Peyer's patch (tissue), 4 donors: ENCODE measurements at regions not wholly inside any gene's neighbourhood (a gene's known extent, or its start where the extent isn't known, plus 50 kb on each side); places are given as distances from the start of the nearest gene placed in this dataset.

Experiments
- DNase-seq, 3 donors: peaks; one replicate each; pipeline ENCODE4 v3.0.0-alpha.2; 2017 to 2019
- H3K27ac ChIP-seq, 4 donors: fragments of 200-600 bp; sonication (generic); one replicate each; pipeline ENCODE4 v1.5.1; 2016 to 2019
- H3K27me3 ChIP-seq, 2 donors: fragments of 200-600 bp; sonication (generic); one replicate each; pipeline ENCODE4 v1.5.1; 2019
- H3K36me3 ChIP-seq, 3 donors: fragments of 200-600 bp; sonication (generic); one replicate each; pipeline ENCODE4 v1.5.1; 2016 to 2019
- H3K4me1 ChIP-seq, 4 donors: fragments of 200-600 bp; sonication (generic); one replicate each; pipeline ENCODE4 v1.5.1; 2016 to 2019
- H3K4me3 ChIP-seq, 4 donors: fragments of 200-600 bp; sonication (generic); 1 replicate in 3 of 4; 2 replicates in 1 of 4; pipeline ENCODE4 v1.5.1; 2016 to 2019; ENCODE audit warnings: mild to moderate bottlenecking in 1 of 4
- H3K9me3 ChIP-seq, 4 donors: fragments of 200-600 bp; sonication (generic); one replicate each; pipeline ENCODE4 v1.5.1; 2016 to 2019; ENCODE audit warnings: mild to moderate bottlenecking in 1 of 4
- CTCF ChIP-seq, 6 experiments: fragments of 450-650 bp in 4 of 6; fragments of 200-600 bp in 2 of 6; sonication (generic) in 1 of 6; IDR thresholded peaks; one replicate each; pipeline ENCODE4 v1.5.1; 2017 to 2019; ENCODE audit warnings: antibody characterized with exemption in 6 of 6, mild to moderate bottlenecking in 3 of 6, moderate library complexity in 1 of 6
- POLR2A ChIP-seq, 2 donors: fragments of 450-650 bp; IDR thresholded peaks; one replicate each; pipeline ENCODE4 v1.5.1; 2017; ENCODE audit warnings: antibody characterized with exemption in 2 of 2, mild to moderate bottlenecking in 2 of 2, moderate library complexity in 2 of 2

- H3K9me3 ChIP-seq: no peaks in the 10 kb centered on the region
- H3K27me3 ChIP-seq: no peaks in the 10 kb centered on the region
- no peaks in the 10 kb centered on the region for H3K36me3 ChIP-seq
- H3K27ac ChIP-seq: no peak overlapping the region
- H3K4me3 ChIP-seq: no peak overlapping the region
- H3K4me1 ChIP-seq: no peaks in the 10 kb centered on the region
- no peak for DNase-seq
- TF ChIP-seq POLR2A (IDR thresholded peaks at IDR 0.05) (no peak), CTCF (IDR thresholded peaks at IDR 0.05) (no peak)
These were observed 70.7 kb downstream of the BBS10 start for GRCh38 chr12:76277480-76277879.

DNA sequence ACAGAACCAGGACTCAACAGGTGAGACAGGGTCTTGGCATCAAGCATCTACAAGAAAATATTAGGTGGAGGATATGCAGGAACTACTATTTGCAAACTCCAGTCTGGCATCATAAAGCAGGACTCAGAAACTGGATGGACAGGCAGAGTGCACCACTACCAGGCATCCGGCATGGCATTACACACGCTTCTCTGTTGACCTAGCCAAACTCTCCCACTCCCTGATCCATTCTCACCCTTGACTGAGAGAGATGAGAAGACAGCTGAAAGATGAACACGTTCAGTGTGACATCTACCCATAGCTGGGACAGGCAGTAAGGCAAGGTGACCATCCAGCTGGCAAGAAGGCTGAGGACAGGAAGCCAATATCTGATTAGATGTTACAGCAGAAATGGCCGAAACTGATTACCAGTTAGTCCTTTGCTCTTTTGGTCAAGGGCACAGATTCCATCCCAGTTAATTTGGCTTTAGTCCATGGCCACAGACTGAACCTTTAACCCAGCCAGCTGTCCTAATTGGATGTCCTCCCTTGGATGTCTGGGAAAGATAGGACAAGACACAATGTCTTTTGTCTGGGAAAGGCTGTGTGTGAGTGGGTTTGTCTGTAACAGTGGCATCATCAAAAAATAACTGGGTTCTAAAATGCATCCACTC is 71.6 kb downstream of the BBS10 start:
- Histone ChIP-seq H3K4me1 (no peaks in the 10 kb centered on the region), H3K9me3 (no peaks in the 10 kb centered on the region), H3K36me3 (no peaks in the 10 kb centered on the region), H3K27ac (no peak overlapping the region), H3K27me3 (no peaks in the 10 kb centered on the region), H3K4me3 (no peak overlapping the region)
- TF ChIP-seq CTCF (IDR thresholded peaks at IDR 0.05): no peak
- no peak for DNase-seq

- DNase-seq: no peak
- H3K9me3 ChIP-seq: no peaks in the 10 kb centered on the region
- H3K27me3 ChIP-seq: no peaks in the 10 kb centered on the region
- TF ChIP-seq CTCF (IDR thresholded peaks at IDR 0.05) (no peak), POLR2A (IDR thresholded peaks at IDR 0.05) (no peak)
- H3K4me3 ChIP-seq: no peak overlapping the region
- no peak overlapping the region for H3K27ac ChIP-seq
- H3K36me3 ChIP-seq: no peaks in the 10 kb centered on the region
- H3K4me1 ChIP-seq: no peaks in the 10 kb centered on the region
These were observed 72.6 kb downstream of the BBS10 start for GRCh38 chr12:76275511-76276093.

- DNase-seq: no peak
- no peak overlapping the region for H3K4me3 ChIP-seq
- H3K4me1 ChIP-seq: no peaks in the 10 kb centered on the region
- H3K36me3 ChIP-seq: no peaks in the 10 kb centered on the region
- no peak for TF ChIP-seq CTCF (IDR thresholded peaks at IDR 0.05)
- TF ChIP-seq POLR2A (IDR thresholded peaks at IDR 0.05): no peak
- no peaks in the 10 kb centered on the region for H3K9me3 ChIP-seq
- H3K27ac ChIP-seq: no peak overlapping the region
- no peaks in the 10 kb centered on the region for H3K27me3 ChIP-seq
These were observed 73.7 kb downstream of the BBS10 start for GRCh38 chr12:76274420-76275083.

DNA sequence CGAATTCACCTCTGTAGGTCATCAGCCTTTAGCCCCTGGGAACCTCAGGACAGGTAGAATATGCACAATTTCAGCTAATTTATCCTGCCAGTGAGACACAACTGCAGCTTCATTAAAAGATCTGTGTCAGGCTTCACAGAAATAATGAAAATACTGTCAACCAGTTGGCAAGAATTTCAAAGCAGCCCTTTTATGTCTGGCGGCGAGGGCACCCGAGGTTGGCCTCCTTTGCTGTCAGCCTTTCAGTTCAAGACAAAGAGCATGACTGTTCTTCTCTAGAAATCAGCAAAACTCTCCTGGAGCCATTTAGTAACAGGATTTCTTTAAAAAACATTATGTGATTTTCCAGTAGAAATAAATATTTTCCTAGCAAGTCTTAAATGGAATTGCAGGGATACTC is 75.9 kb downstream of the BBS10 start:
- Histone ChIP-seq H3K27ac (no peak overlapping the region), H3K4me1 (no peaks in the 10 kb centered on the region), H3K27me3 (no peaks in the 10 kb centered on the region), H3K4me3 (no peak overlapping the region), H3K9me3 (no peaks in the 10 kb centered on the region), H3K36me3 (no peaks in the 10 kb centered on the region)
- TF ChIP-seq POLR2A (IDR thresholded peaks at IDR 0.05): no peak
- DNase-seq: no peak

DNA sequence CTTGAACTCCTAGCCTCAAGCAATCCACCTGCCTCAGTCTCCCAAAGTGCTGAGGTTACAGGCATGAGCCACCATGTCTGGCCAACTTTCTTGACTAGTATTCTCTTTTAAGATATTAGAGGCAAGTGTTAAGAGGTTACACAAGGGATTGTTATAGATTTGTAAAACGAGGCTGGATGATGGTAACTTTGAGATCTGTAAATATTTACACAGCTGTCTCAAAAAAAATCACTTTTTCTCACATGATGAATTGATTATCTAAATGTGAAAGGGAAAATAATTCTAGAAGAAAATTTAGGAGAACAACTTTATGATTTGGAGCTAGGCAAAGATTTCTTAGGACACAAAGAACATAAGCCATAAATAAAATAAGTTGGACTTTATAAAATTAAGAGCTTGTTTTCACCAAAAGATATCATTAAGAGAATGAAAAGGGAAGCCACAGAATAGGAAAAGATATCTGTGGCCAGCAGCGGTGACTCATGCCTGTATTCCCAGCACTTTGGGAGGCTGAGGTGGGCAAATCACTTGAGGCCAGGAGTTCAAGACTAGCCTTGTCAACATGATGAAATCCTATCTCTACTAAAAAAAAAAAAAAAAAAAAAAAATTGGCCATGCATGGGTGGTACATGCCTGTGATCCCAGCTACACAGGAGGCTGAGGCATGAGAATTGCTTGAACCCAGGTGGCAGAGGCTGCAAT is 77.4 kb downstream of the BBS10 start:
- TF ChIP-seq POLR2A (IDR thresholded peaks at IDR 0.05) (no peak), CTCF (IDR thresholded peaks at IDR 0.05) (no peak)
- Histone ChIP-seq H3K27ac (no peak overlapping the region), H3K4me3 (no peak overlapping the region), H3K36me3 (no peaks in the 10 kb centered on the region), H3K4me1 (no peaks in the 10 kb centered on the region), H3K9me3 (no peaks in the 10 kb centered on the region), H3K27me3 (no peaks in the 10 kb centered on the region)
- no peak for DNase-seq
